GM13976 (cell line): ENCODE measurements at regions not wholly inside any gene's neighbourhood (a gene's known extent, or its start where the extent isn't known, plus 50 kb on each side); places are given as distances from the start of the nearest gene placed in this dataset.
A peak's percentile ranks its signal among the peaks of the same experiment; 100 is the strongest.

ENCODE experiments used
- DNase-seq: peaks from one replicate; pipeline ENCODE4 v3.0.0; 2012; ENCODE audit warnings: low spot score
- in situ Hi-C: fragments of 300-500 bp; cut with MboI; formaldehyde crosslinking; loops from one replicate; pipeline ENCODE4 v1.12.0; 2022; ENCODE audit warnings: low sequenced_read_pairs, mixed read lengths, inconsistent platforms; ENCODE audit not compliant: unreplicated experiment
- TF ChIP-seq, protein P1 (sequence below): IDR thresholded peaks from 2 replicates; pipeline ENCODE4 v1.5.1; 2012; ENCODE audit warnings: borderline replicate concordance, mild to moderate bottlenecking; ENCODE audit not compliant: insufficient read depth; ENCODE audit errors: extremely low read depth, missing control alignments, control extremely low read depth

GRCh38 chr11:82233201-82233600 is 500.5 kb downstream of the FAM181B start:
- DNase-seq, result no peak
- TF ChIP-seq, protein P1, sequence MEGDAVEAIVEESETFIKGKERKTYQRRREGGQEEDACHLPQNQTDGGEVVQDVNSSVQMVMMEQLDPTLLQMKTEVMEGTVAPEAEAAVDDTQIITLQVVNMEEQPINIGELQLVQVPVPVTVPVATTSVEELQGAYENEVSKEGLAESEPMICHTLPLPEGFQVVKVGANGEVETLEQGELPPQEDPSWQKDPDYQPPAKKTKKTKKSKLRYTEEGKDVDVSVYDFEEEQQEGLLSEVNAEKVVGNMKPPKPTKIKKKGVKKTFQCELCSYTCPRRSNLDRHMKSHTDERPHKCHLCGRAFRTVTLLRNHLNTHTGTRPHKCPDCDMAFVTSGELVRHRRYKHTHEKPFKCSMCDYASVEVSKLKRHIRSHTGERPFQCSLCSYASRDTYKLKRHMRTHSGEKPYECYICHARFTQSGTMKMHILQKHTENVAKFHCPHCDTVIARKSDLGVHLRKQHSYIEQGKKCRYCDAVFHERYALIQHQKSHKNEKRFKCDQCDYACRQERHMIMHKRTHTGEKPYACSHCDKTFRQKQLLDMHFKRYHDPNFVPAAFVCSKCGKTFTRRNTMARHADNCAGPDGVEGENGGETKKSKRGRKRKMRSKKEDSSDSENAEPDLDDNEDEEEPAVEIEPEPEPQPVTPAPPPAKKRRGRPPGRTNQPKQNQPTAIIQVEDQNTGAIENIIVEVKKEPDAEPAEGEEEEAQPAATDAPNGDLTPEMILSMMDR, result no peak
- in situ Hi-C loops, result loop anchor here (25.0 kb wide), 2 partner anchors 446 to 596 kb away; no protein-coding TSS in a partner anchor

DNA sequence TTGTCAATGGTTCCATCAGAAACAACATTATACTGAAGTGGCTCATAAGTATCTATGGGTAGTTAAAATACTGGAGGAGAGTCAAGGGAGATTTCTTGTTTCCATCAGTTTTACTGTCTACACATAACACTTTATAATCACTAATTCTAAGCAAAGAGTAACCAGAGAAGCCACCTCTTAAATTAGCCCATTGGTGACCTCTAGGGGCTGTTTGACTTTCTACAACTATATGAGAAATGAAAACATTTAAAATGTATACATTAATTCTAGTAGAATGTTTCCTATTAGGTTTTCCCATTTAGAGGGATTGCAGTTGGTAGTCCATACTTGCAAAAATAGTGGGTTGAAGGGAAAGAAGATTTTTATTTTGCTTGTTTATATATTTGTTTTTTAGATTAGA is 504.3 kb downstream of the FAM181B start:
- TF ChIP-seq, protein P1, result peak; percentile 6
- no peak for DNase-seq
- in situ Hi-C loops, result loop anchor here (25.0 kb wide), 2 partner anchors 442 to 592 kb away; no protein-coding TSS in a partner anchor

GRCh38 chr11:82225930-82226329 is 507.7 kb downstream of the FAM181B start:
- in situ Hi-C loops, result loop anchor here (25.0 kb wide), 2 partner anchors 439 to 589 kb away; no protein-coding TSS in a partner anchor
- no peak for DNase-seq
- TF ChIP-seq, protein P1, result no peak

GRCh38 chr11:82225502-82225901 is 508.2 kb downstream of the FAM181B start:
- in situ Hi-C loops, result loop anchor here (25.0 kb wide), 2 partner anchors 438 to 588 kb away; no protein-coding TSS in a partner anchor
- TF ChIP-seq, protein P1, result no peak
- DNase-seq, result no peak

DNA sequence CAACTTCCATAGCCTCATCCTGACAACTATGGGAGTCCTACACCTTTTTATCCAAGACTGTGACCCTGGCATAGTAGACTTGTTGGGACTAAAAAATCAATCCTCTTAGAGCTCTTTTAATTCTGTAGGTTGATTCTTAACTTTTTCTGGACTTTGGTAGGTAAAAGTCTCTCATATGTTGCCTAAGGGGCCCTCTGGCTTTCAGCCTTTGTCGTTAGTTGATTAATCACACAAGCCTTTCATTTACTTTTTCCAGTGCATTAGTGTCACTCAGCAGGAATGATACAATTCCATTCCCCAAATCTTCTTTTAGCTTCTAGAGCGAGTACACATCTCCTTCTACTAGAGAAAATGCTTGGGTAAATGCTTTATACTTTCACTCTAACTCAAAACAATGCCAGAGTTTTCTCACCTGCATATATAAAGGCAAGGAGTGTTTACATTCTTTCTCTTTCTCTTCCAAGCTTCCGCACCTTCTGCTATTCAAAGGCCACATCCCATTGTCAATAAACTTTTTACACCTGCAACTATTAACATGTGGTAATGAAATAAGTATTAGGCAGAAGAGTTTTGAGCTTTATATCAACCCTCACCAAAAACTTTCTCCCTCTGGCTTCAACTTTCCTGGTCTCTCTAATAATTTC is 516.6 kb downstream of the FAM181B start:
- TF ChIP-seq, protein P1, result no peak
- in situ Hi-C loops, result no loop called here
- DNase-seq, result no peak

GRCh38 chr11:82210011-82210410 is 523.7 kb downstream of the FAM181B start:
- DNase-seq, result no peak
- in situ Hi-C loops, result no loop called here
- TF ChIP-seq, protein P1, result no peak
